ENCODE measurements at regions not wholly inside any gene's neighbourhood (a gene's known extent, or its start where the extent isn't known, plus 50 kb on each side); places are given as distances from the start of the nearest gene placed in this dataset.

DNA sequence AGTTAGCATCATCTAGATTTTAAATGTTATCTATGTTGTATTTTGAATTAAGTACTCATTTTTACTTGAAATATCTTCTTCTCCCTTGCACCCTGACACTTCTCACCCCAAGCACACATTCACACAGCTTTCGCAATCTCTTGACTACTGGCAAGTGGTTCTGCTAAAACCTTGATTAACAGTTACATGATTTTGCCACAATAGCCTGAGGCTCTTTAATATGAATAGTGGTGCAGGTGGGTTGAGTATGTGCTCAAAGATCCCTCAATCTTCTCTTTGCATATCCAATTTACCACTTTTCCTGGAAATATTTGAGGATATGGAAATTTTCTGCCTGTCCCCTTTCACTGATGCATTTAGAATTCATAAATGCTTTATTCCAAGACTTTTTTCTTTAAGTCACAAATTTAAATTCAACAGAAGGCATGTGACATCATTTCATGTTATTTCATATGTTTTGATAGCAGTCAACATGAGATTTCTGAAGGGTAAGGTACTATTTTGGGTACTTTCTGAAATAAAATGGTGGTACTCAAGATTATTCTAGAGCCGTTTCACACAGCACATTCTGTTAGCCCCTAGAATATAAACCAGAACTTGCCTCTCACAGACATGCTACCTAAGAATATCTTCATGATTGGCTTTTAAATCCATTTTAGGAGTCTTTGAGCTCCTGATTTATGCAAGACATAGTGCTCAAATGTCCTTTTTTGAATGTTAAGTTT, 339.7 kb downstream of the RPRM start:
- DNase-seq (ENCODE audit: low spot score): no peak
- no peak for TF ChIP-seq CTCF (IDR thresholded peaks at IDR 0.05; ENCODE audit: extremely low read depth, missing control alignments)

GRCh38 chr2:153136216-153136615, 342.3 kb downstream of the RPRM start:
- DNase-seq (ENCODE audit: low spot score): no peak
- TF ChIP-seq CTCF (IDR thresholded peaks at IDR 0.05; ENCODE audit: extremely low read depth, missing control alignments): no peak

DNA sequence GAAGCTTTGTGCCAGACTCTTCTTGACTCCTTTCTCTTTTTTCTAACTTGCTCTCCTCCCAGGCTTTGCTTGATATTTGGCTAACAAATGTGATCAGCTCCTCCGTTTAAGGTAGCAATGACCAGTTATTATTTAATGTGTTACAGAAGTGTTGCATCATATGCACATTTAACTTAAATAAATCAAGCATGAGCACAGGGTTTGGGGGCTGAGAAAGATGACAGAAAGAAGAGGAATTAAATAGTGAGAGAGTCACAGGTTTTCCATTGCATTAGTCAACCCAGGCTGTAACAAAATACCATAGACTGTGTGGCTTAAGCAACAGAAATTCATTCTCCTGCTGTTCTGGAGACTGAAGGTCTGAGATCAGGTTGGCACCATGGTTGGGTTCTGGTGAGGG, 343.8 kb downstream of the RPRM start:
- TF ChIP-seq CTCF (IDR thresholded peaks at IDR 0.05; ENCODE audit: extremely low read depth, missing control alignments): no peak
- no peak for DNase-seq (ENCODE audit: low spot score)

GRCh38 chr2:153133716-153134115, 344.8 kb downstream of the RPRM start:
- no peak for DNase-seq (ENCODE audit: low spot score)
- no peak for TF ChIP-seq CTCF (IDR thresholded peaks at IDR 0.05; ENCODE audit: extremely low read depth, missing control alignments)

- TF ChIP-seq CTCF (IDR thresholded peaks at IDR 0.05; ENCODE audit: extremely low read depth, missing control alignments): no peak
- no peak for DNase-seq (ENCODE audit: low spot score)
Measured at GRCh38 chr2:153132418-153132817, 346.1 kb downstream of the RPRM start.

DNA sequence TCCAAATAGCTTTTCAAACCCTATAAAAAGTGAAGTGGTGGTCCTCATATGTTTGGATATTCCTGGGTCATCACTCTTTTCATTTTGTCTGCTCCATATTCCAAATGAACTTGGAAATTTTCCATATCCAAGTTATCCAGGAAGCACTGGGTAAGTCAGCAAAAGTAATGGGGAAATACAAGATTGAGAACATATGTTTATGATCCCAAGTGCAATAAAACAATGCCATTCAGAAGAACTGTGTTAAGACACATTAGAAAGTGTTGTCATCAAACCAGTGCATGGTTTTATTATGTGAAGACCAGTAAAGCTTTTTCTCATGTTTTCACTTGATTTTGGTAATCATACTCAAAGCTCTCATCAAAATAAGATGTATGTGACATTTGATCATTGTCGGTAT, 363.4 kb downstream of the RPRM start:
- no peak for TF ChIP-seq CTCF (IDR thresholded peaks at IDR 0.05; ENCODE audit: extremely low read depth, missing control alignments)
- no peak for DNase-seq (ENCODE audit: low spot score)

- no peak for DNase-seq (ENCODE audit: low spot score)
- TF ChIP-seq CTCF (IDR thresholded peaks at IDR 0.05; ENCODE audit: extremely low read depth, missing control alignments): no peak
Measured at GRCh38 chr2:153110486-153110885, 368.1 kb downstream of the RPRM start.
